ENCODE measurements at regions not wholly inside any gene's neighbourhood (a gene's known extent, or its start where the extent isn't known, plus 50 kb on each side); places are given as distances from the start of the nearest gene placed in this dataset.

DNA sequence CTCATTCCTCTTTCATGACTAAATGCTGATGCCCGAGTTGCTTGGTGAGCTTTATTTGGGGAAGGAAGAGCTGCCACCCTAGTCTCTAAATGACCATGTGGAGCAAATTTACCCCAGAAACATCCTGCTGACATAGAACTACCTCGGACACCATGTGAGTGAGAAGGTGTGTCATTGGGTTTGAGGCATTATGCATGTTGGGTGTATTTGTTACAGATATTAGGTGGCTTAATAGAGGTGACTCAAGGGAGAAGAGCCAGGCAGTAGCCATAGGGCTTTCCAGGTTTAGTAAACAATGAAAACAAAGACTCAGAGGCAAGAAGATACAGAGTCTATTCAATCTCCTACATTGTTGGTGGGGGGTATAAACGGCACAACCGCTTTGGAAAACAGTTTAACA lies 581.5 kb downstream of the CCDC171 start:
- TF ChIP-seq, protein P1, sequence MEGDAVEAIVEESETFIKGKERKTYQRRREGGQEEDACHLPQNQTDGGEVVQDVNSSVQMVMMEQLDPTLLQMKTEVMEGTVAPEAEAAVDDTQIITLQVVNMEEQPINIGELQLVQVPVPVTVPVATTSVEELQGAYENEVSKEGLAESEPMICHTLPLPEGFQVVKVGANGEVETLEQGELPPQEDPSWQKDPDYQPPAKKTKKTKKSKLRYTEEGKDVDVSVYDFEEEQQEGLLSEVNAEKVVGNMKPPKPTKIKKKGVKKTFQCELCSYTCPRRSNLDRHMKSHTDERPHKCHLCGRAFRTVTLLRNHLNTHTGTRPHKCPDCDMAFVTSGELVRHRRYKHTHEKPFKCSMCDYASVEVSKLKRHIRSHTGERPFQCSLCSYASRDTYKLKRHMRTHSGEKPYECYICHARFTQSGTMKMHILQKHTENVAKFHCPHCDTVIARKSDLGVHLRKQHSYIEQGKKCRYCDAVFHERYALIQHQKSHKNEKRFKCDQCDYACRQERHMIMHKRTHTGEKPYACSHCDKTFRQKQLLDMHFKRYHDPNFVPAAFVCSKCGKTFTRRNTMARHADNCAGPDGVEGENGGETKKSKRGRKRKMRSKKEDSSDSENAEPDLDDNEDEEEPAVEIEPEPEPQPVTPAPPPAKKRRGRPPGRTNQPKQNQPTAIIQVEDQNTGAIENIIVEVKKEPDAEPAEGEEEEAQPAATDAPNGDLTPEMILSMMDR (IDR thresholded peaks at IDR 0.05): no peak
- no peak for TF ChIP-seq POLR2A (IDR thresholded peaks at IDR 0.05)

Measured in adrenal gland (tissue), 5 donors.